OCI-LY1 (cell line): ENCODE measurements at regions not wholly inside any gene's neighbourhood (a gene's known extent, or its start where the extent isn't known, plus 50 kb on each side); places are given as distances from the start of the nearest gene placed in this dataset.

Source experiments
- EZH2 ChIP-seq: fragments of 200-600 bp; sonication (generic), shearing (Covaris generic); IDR thresholded peaks from 2 replicates; pipeline ENCODE4 v1.8.0; 2017; ENCODE audit warnings: borderline replicate concordance, mixed run types, mild to moderate bottlenecking, antibody characterized with exemption, low read length, moderate library complexity, mixed read lengths
- TF ChIP-seq, protein P1 (sequence below): fragments of 200-600 bp; sonication (generic), shearing (Covaris generic); IDR thresholded peaks from 2 replicates; pipeline ENCODE4 v1.5.1; 2017; ENCODE audit warnings: mild to moderate bottlenecking, antibody characterized with exemption, low read length, moderate library complexity, mixed read lengths

DNA sequence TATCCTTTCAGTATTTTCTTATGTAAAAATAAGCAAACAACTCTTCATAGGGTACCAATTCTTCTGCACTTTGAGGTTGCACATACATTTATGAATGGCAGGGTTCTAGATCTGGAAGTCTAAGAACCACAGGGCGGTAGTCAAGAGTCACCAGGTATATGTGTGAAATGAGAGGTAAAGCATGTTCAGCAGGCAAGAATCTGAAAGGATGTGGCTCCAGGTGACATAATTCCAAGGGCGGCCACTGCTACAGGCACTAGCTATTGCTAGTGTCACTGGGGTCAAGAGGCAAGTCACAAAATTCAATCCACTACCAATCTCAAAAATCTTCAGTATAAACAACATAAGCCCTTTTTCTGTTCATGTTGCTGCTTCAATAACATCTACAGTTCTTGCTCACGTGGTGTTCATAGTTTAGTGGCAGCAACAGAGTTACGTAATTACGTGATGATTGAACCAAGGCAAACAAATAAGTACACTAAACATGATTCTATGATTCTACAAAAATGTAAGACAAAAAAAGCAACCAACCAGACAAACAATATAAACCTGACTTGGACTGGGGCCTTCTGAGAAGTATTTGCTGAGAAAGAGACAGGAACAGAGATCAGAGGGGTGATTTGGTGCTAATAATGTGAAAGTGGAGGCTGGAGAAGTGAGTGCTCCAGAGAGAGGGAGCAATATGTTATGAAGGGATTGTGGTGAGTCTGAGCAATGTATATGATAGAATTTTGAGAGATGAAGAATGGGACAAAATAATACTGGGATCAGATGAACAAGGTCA is 101.7 kb downstream of the NAA11 start:
- TF ChIP-seq, protein P1, sequence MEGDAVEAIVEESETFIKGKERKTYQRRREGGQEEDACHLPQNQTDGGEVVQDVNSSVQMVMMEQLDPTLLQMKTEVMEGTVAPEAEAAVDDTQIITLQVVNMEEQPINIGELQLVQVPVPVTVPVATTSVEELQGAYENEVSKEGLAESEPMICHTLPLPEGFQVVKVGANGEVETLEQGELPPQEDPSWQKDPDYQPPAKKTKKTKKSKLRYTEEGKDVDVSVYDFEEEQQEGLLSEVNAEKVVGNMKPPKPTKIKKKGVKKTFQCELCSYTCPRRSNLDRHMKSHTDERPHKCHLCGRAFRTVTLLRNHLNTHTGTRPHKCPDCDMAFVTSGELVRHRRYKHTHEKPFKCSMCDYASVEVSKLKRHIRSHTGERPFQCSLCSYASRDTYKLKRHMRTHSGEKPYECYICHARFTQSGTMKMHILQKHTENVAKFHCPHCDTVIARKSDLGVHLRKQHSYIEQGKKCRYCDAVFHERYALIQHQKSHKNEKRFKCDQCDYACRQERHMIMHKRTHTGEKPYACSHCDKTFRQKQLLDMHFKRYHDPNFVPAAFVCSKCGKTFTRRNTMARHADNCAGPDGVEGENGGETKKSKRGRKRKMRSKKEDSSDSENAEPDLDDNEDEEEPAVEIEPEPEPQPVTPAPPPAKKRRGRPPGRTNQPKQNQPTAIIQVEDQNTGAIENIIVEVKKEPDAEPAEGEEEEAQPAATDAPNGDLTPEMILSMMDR: no peak
- TF ChIP-seq EZH2: no peak
